ENCODE measurements at regions not wholly inside any gene's neighbourhood (a gene's known extent, or its start where the extent isn't known, plus 50 kb on each side); places are given as distances from the start of the nearest gene placed in this dataset.

GRCh38 chr14:106286697-106287290, 760.4 kb downstream of the TMEM121 start:
- peaks cover 6% of the 10 kb centered on the region; the same call in 1 of the 2 replicates for H3K36me3 ChIP-seq (ENCODE audit: insufficient read depth)
- H4K20me1 ChIP-seq (replicated peaks; ENCODE audit: insufficient read depth): no peaks in the 10 kb centered on the region
- H3K4me2 ChIP-seq: no peak overlapping the region
- DNase-seq (ENCODE audit: low spot score) (peak; percentile 1), ATAC-seq (no peak)
- TF ChIP-seq, protein P1, sequence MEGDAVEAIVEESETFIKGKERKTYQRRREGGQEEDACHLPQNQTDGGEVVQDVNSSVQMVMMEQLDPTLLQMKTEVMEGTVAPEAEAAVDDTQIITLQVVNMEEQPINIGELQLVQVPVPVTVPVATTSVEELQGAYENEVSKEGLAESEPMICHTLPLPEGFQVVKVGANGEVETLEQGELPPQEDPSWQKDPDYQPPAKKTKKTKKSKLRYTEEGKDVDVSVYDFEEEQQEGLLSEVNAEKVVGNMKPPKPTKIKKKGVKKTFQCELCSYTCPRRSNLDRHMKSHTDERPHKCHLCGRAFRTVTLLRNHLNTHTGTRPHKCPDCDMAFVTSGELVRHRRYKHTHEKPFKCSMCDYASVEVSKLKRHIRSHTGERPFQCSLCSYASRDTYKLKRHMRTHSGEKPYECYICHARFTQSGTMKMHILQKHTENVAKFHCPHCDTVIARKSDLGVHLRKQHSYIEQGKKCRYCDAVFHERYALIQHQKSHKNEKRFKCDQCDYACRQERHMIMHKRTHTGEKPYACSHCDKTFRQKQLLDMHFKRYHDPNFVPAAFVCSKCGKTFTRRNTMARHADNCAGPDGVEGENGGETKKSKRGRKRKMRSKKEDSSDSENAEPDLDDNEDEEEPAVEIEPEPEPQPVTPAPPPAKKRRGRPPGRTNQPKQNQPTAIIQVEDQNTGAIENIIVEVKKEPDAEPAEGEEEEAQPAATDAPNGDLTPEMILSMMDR (conservative IDR thresholded peaks at IDR 0.05; ENCODE audit: low read depth in 2 of 2): 0 out of 4 replicates have a peak, but pooled peaks of 1 of the 2 experiments have one; percentile 16
- TF ChIP-seq REST (IDR thresholded peaks at IDR 0.05; ENCODE audit: unreplicated experiment) (no peak), ZNF114 (CRISPR knock-in tag; IDR thresholded peaks at IDR 0.05) (no peak)
- no peaks in the 10 kb centered on the region for H3F3A ChIP-seq (replicated peaks; ENCODE audit: low read depth)
- H3K27me3 ChIP-seq (ENCODE audit: insufficient read depth): no peaks in the 10 kb centered on the region
- H3K27me3 Mint-ChIP-seq (ENCODE audit: insufficient read depth, low read depth, poor library complexity): peaks cover 9% of the 10 kb centered on the region
- no peaks in the 10 kb centered on the region for H3K4me1 Mint-ChIP-seq
- H3K27ac Mint-ChIP-seq: no peak overlapping the region
- H3K9me3 Mint-ChIP-seq: peaks cover 87% of the 10 kb centered on the region
- no peak overlapping the region for H3K27ac ChIP-seq (ENCODE audit: low read depth)
- no peaks in the 10 kb centered on the region for H3K79me2 ChIP-seq (replicated peaks; ENCODE audit: insufficient read depth)
- peaks cover 42% of the 10 kb centered on the region for H3K36me3 Mint-ChIP-seq (ENCODE audit: low read depth)
- H3K4me3 ChIP-seq: no peak overlapping the region
- H3K4me3 Mint-ChIP-seq: no peak overlapping the region
- no peaks in the 10 kb centered on the region for H3K4me1 ChIP-seq (ENCODE audit: insufficient read depth)
- H2AFZ ChIP-seq: no peak overlapping the region
- no peaks in the 10 kb centered on the region for H3K9me2 ChIP-seq (ENCODE audit: insufficient read depth)

GRCh38 chr14:106287506-106287905, 761.1 kb downstream of the TMEM121 start:
- no peak overlapping the region for H3K27ac Mint-ChIP-seq
- peaks cover 42% of the 10 kb centered on the region for H3K36me3 Mint-ChIP-seq (ENCODE audit: low read depth)
- no peaks in the 10 kb centered on the region for H3K79me2 ChIP-seq (replicated peaks; ENCODE audit: insufficient read depth)
- no peak overlapping the region for H3K4me3 ChIP-seq
- H4K20me1 ChIP-seq (replicated peaks; ENCODE audit: insufficient read depth): no peaks in the 10 kb centered on the region
- H3K4me1 ChIP-seq (ENCODE audit: insufficient read depth): no peaks in the 10 kb centered on the region
- no peaks in the 10 kb centered on the region for H3F3A ChIP-seq (replicated peaks; ENCODE audit: low read depth)
- peaks cover 6% of the 10 kb centered on the region; the same call in 1 of the 2 replicates for H3K36me3 ChIP-seq (ENCODE audit: insufficient read depth)
- no peak overlapping the region for H2AFZ ChIP-seq
- no peak overlapping the region for H3K27ac ChIP-seq (ENCODE audit: low read depth)
- peaks cover 80% of the 10 kb centered on the region for H3K9me3 Mint-ChIP-seq
- DNase-seq (ENCODE audit: low spot score) (no peak), ATAC-seq (no peak)
- H3K4me2 ChIP-seq: no peak overlapping the region
- H3K4me3 Mint-ChIP-seq: no peak overlapping the region
- no peaks in the 10 kb centered on the region for H3K9me2 ChIP-seq (ENCODE audit: insufficient read depth)
- peaks cover 9% of the 10 kb centered on the region for H3K27me3 Mint-ChIP-seq (ENCODE audit: insufficient read depth, low read depth, poor library complexity)
- H3K27me3 ChIP-seq (ENCODE audit: insufficient read depth): no peaks in the 10 kb centered on the region
- no peaks in the 10 kb centered on the region for H3K4me1 Mint-ChIP-seq
- no peak for TF ChIP-seq EZH2phosphoT487 (IDR thresholded peaks at IDR 0.05; ENCODE audit: unreplicated experiment)
- no peak for TF ChIP-seq STAT1 (IDR thresholded peaks at IDR 0.05; ENCODE audit: unreplicated experiment)
- TF ChIP-seq EZH2 (IDR thresholded peaks at IDR 0.05; ENCODE audit: low read depth, unreplicated experiment): no peak
- no peak for TF ChIP-seq JUNB (IDR thresholded peaks at IDR 0.05; ENCODE audit: unreplicated experiment)
- no peak for TF ChIP-seq ETS1 (IDR thresholded peaks at IDR 0.05)
- no peak for TF ChIP-seq CREB1 (CRISPR knock-in tag; IDR thresholded peaks at IDR 0.05; ENCODE audit: low read depth)
